ENCODE measurements at regions not wholly inside any gene's neighbourhood (a gene's known extent, or its start where the extent isn't known, plus 50 kb on each side); places are given as distances from the start of the nearest gene placed in this dataset.
"Not testable (repeated sequence)": the region's sequence is repeated elsewhere in the genome, so short reads cannot be mapped to it uniquely, and the experiment has no call there.

- no peak for DNase-seq (ENCODE audit: low spot score)
Measured at GRCh38 chr14:105937253-105938054, 411.1 kb downstream of the TMEM121 start.

- DNase-seq (ENCODE audit: low spot score), result no peak
Measured at GRCh38 chr14:105938055-105938863, 411.9 kb downstream of the TMEM121 start.

GRCh38 chr14:105938959-105939358, 412.6 kb downstream of the TMEM121 start:
- DNase-seq (ENCODE audit: low spot score), result no peak

GRCh38 chr14:105939810-105940508, 413.6 kb downstream of the TMEM121 start:
- no peak for DNase-seq (ENCODE audit: low spot score)

GRCh38 chr14:105940534-105941225, 414.3 kb downstream of the TMEM121 start:
- no peak for DNase-seq (ENCODE audit: low spot score)

- DNase-seq (ENCODE audit: low spot score), result no peak
Measured at GRCh38 chr14:105941226-105942166, 415.1 kb downstream of the TMEM121 start.

- DNase-seq (ENCODE audit: low spot score), result not testable (repeated sequence)
Measured at GRCh38 chr14:105942725-105943124, 416.3 kb downstream of the TMEM121 start.

- no peak for DNase-seq (ENCODE audit: low spot score)
Measured at GRCh38 chr14:105943973-105944602, 417.7 kb downstream of the TMEM121 start.

- peak; percentile 76 for DNase-seq (ENCODE audit: low spot score)
Measured at GRCh38 chr14:105944632-105945610, 418.5 kb downstream of the TMEM121 start.

GRCh38 chr14:105945896-105946295, 419.5 kb downstream of the TMEM121 start:
- no peak for DNase-seq (ENCODE audit: low spot score)

GRCh38 chr14:105947599-105947998, 421.2 kb downstream of the TMEM121 start:
- no peak for DNase-seq (ENCODE audit: low spot score)

- DNase-seq (ENCODE audit: low spot score), result not testable (repeated sequence)
Measured at GRCh38 chr14:105948955-105949354, 422.6 kb downstream of the TMEM121 start.

GRCh38 chr14:105950364-105950892, 424.0 kb downstream of the TMEM121 start:
- not testable (repeated sequence) for DNase-seq (ENCODE audit: low spot score)

GRCh38 chr14:105951399-105951798, 425.0 kb downstream of the TMEM121 start:
- no peak for DNase-seq (ENCODE audit: low spot score)

- DNase-seq (ENCODE audit: low spot score), result no peak
Measured at GRCh38 chr14:105952222-105952621, 425.8 kb downstream of the TMEM121 start.

- DNase-seq (ENCODE audit: low spot score), result no peak
Measured at GRCh38 chr14:105952826-105953225, 426.4 kb downstream of the TMEM121 start.

- DNase-seq (ENCODE audit: low spot score), result not testable (repeated sequence)
Measured at GRCh38 chr14:105961625-105962024, 435.2 kb downstream of the TMEM121 start.

GRCh38 chr14:105962532-105962931, 436.1 kb downstream of the TMEM121 start:
- DNase-seq (ENCODE audit: low spot score), result no peak

- no peak for DNase-seq (ENCODE audit: low spot score)
Measured at GRCh38 chr14:105968291-105968690, 441.9 kb downstream of the TMEM121 start.
